GM13977 (cell line): ENCODE measurements at regions not wholly inside any gene's neighbourhood (a gene's known extent, or its start where the extent isn't known, plus 50 kb on each side); places are given as distances from the start of the nearest gene placed in this dataset.

Source experiments
- DNase-seq: peaks from one replicate; pipeline ENCODE4 v3.0.0; 2012; ENCODE audit warnings: low spot score
- CTCF ChIP-seq: IDR thresholded peaks from 2 replicates; pipeline ENCODE4 v1.5.1; 2012; ENCODE audit warnings: mild to moderate bottlenecking, control low read depth; ENCODE audit not compliant: insufficient read depth; ENCODE audit errors: extremely low read depth, missing control alignments
- in situ Hi-C: fragments of 300-500 bp; cut with MboI; formaldehyde crosslinking; loops from one replicate; pipeline ENCODE4 v1.12.0; 2022; ENCODE audit warnings: low sequenced_read_pairs, low pct_unique_long_range_greater_than_20kb, mixed read lengths, inconsistent platforms; ENCODE audit not compliant: unreplicated experiment

DNA sequence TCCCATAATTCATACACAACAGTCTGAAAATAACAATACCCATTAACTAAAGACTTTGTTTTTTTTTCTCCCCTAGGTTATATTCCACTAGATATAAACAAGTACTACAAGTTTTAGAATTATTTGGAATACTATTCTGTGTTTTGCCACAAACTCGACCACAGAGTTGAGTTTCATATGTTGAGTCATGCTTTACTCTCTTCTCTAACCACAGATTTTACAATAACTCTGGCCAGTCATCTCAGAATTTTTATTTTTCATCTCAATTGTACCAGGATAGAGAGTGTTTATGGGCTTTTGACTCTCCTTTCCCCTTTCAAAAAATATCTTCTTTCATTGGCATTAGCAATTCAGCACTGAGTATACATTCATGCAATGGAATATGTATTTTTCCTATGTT lies 348.7 kb upstream of the GALNT5 start:
- in situ Hi-C loops: no loop called here
- no peak for TF ChIP-seq CTCF
- no peak for DNase-seq

DNA sequence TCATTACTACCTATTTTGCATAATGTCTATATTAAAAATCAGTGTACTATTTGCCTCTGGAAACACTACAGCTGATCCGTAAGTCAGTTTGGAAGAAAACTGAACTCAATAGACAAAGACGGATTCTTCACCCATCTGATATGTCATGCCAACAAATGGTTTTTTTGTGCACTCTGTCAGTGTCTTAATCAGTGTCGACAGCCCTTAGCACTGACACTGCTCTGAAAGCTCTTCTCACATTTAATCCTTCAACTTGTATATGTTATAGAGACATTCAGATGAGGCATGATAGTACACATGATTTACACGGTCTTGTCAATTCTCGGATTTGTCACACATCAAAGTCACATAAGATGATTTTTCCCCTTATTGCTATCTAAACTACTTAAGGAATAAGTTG lies 347.5 kb upstream of the GALNT5 start:
- no peak for DNase-seq
- no peak for TF ChIP-seq CTCF
- in situ Hi-C loops: no loop called here

DNA sequence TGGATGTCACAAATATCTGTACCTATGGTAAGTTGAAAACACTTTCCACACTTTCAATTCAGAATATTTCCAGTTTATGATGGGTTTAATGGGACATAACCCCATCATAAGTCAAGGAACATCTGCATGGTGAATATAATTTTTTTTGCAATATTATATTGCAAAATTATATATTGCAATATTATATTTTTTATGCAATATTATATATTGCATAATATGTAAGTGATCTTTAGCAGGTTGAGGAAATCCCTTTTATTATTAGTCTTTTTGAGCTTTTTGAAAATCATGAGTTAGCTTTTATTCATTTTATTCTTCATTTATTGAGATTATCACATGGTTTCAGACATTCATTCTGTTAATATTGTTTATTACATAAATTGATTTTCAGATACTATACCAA lies 342.2 kb upstream of the GALNT5 start:
- in situ Hi-C loops: no loop called here
- no peak for TF ChIP-seq CTCF

DNA sequence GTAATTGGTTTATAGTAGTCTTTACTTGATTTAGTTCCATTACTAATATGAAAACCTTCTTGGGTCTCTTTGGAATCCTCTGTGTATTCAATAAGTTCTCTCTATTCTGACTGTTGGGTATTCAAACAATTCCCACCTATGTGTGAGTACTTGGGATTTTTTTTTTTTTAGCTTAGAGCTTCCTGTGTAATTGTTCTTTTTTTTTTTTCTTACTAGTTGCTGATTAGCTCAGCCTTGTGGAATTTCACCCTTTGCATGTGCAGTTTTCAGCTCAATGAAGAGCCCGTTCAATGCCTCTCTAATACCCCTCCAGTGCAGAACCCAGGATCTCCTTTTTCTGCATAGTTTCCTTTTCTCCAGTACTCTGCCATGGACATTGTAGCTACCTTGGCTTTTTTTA lies 339.1 kb upstream of the GALNT5 start:
- TF ChIP-seq CTCF: no peak
- in situ Hi-C loops: no loop called here

More for the DNA sequence above, 342.2 kb upstream of the GALNT5 start:
- no peak for DNase-seq

GRCh38 chr2:156930423-156930822 lies 327.1 kb upstream of the GALNT5 start:
- TF ChIP-seq CTCF: no peak
- DNase-seq: no peak
- in situ Hi-C loops: no loop called here

More for the DNA sequence above, 339.1 kb upstream of the GALNT5 start:
- DNase-seq: no peak

DNA sequence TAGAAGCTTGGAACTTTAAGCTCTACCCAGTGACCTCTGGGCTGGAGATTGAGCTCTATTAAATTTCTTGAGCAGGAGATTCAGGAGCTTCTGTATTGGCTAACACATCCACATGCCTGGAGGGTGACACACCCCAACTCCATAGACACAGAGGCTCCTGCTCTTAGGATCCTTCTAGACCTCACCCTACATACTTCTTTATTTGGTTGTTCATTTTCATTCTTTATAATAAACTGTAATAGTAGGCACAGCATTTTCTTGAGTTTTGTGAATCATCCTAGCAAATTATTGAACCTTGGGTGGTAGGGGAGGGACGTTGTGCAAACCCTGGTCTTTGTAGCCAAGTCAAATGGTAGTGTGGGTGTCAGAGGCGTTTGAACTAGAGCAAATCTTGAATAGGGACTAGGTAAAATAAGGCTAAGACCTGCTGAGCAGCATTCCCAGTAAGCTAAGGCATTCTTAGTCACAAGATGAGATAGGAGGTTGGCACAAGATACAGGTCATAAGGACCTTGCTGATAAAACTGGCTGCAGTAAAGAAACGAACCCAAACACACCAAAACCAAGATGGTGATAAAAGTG lies 323.8 kb upstream of the GALNT5 start:
- no peak for DNase-seq
- TF ChIP-seq CTCF: no peak
- in situ Hi-C loops: no loop called here

GRCh38 chr2:156935616-156936015 lies 321.9 kb upstream of the GALNT5 start:
- in situ Hi-C loops: no loop called here
- TF ChIP-seq CTCF: no peak
- no peak for DNase-seq
